ENCODE measurements at regions not wholly inside any gene's neighbourhood (a gene's known extent, or its start where the extent isn't known, plus 50 kb on each side); places are given as distances from the start of the nearest gene placed in this dataset.

DNA sequence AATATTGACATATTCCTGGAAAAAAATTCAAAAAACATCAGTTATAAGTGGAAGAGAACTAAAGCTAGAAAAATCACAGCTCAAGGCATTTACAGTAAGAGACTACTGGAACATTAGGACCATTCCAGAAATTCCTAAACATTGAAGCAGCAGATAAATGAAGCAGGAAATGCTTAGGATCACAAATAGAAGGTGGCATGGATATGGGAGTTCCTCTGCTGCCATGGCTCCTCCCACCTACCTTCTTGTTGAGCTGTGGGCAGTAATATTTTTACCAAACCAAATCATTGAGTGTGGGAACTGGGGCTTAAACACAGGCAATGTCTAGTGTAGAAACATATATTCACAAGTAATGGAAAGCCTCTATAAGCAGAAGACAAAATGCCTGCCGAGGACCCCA lies 292.8 kb downstream of the ANKRD7 start:
- TF ChIP-seq FOXK2 (IDR thresholded peaks at IDR 0.05) = no peak
- TF ChIP-seq JUND (IDR thresholded peaks at IDR 0.05; ENCODE audit: low read depth, low read length) = no peak
- TF ChIP-seq BACH1 (IDR thresholded peaks at IDR 0.05; ENCODE audit: borderline replicate concordance) = no peak
- TF ChIP-seq, protein P1, sequence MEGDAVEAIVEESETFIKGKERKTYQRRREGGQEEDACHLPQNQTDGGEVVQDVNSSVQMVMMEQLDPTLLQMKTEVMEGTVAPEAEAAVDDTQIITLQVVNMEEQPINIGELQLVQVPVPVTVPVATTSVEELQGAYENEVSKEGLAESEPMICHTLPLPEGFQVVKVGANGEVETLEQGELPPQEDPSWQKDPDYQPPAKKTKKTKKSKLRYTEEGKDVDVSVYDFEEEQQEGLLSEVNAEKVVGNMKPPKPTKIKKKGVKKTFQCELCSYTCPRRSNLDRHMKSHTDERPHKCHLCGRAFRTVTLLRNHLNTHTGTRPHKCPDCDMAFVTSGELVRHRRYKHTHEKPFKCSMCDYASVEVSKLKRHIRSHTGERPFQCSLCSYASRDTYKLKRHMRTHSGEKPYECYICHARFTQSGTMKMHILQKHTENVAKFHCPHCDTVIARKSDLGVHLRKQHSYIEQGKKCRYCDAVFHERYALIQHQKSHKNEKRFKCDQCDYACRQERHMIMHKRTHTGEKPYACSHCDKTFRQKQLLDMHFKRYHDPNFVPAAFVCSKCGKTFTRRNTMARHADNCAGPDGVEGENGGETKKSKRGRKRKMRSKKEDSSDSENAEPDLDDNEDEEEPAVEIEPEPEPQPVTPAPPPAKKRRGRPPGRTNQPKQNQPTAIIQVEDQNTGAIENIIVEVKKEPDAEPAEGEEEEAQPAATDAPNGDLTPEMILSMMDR (IDR thresholded peaks at IDR 0.05 in 2 of 3, conservative IDR thresholded peaks at IDR 0.05 in 1 of 3; ENCODE audit: control insufficient read depth in 2 of 3, extremely low read depth in 1 of 3, insufficient read depth in 1 of 3, low read depth in 3 of 3, low read length in 3 of 3) = no peak
- no peak for TF ChIP-seq POLR2A (IDR thresholded peaks at IDR 0.05; ENCODE audit: low read depth, low read length)
